ENCODE measurements at regions not wholly inside any gene's neighbourhood (a gene's known extent, or its start where the extent isn't known, plus 50 kb on each side); places are given as distances from the start of the nearest gene placed in this dataset.
A peak's percentile ranks its signal among the peaks of the same experiment; 100 is the strongest.

GRCh38 chr4:180960743-180961401 lies 1282.3 kb upstream of the TENM3 start:
- Histone ChIP-seq H3K27me3 (ENCODE audit: insufficient read depth, poor library complexity, severe bottlenecking) (no peaks in the 10 kb centered on the region), H3K4me1 (ENCODE audit: insufficient read depth, poor library complexity, severe bottlenecking) (no peaks in the 10 kb centered on the region), H3K27ac (ENCODE audit: poor library complexity, severe bottlenecking) (no peak overlapping the region), H3K9me3 (ENCODE audit: severe bottlenecking) (no peaks in the 10 kb centered on the region), H3K4me3 (ENCODE audit: severe bottlenecking) (no peak overlapping the region), H3K36me3 (ENCODE audit: low read depth) (no peaks in the 10 kb centered on the region)
- ATAC-seq (ENCODE audit: low read depth), result no peak
- DNase-seq (ENCODE audit: low spot score), result no peak
- peak; percentile 19 for TF ChIP-seq CTCF (IDR thresholded peaks at IDR 0.05; ENCODE audit: poor library complexity, severe bottlenecking)

GRCh38 chr4:180962268-180962667 lies 1280.9 kb upstream of the TENM3 start:
- no peaks in the 10 kb centered on the region for H3K9me3 ChIP-seq (ENCODE audit: severe bottlenecking)
- no peak for TF ChIP-seq CTCF (IDR thresholded peaks at IDR 0.05; ENCODE audit: poor library complexity, severe bottlenecking)
- no peak for DNase-seq (ENCODE audit: low spot score)

GRCh38 chr4:180966312-180966711 lies 1276.9 kb upstream of the TENM3 start:
- H3K9me3 ChIP-seq (ENCODE audit: severe bottlenecking), result no peaks in the 10 kb centered on the region
- no peak overlapping the region for H3K27ac ChIP-seq (ENCODE audit: poor library complexity, severe bottlenecking)
- ATAC-seq (ENCODE audit: low read depth) (no peak), DNase-seq (ENCODE audit: low spot score) (no peak)
- no peaks in the 10 kb centered on the region for H3K4me1 ChIP-seq (ENCODE audit: insufficient read depth, poor library complexity, severe bottlenecking)
- no peaks in the 10 kb centered on the region for H3K36me3 ChIP-seq (ENCODE audit: low read depth)
- no peak for TF ChIP-seq CTCF (IDR thresholded peaks at IDR 0.05; ENCODE audit: poor library complexity, severe bottlenecking)
- no peak overlapping the region for H3K4me3 ChIP-seq (ENCODE audit: severe bottlenecking)
- no peaks in the 10 kb centered on the region for H3K27me3 ChIP-seq (ENCODE audit: insufficient read depth, poor library complexity, severe bottlenecking)

More at GRCh38 chr4:180962268-180962667, 1280.9 kb upstream of the TENM3 start:
- H3K27me3 ChIP-seq (ENCODE audit: insufficient read depth, poor library complexity, severe bottlenecking), result no peaks in the 10 kb centered on the region
- H3K36me3 ChIP-seq (ENCODE audit: low read depth), result no peaks in the 10 kb centered on the region
- no peaks in the 10 kb centered on the region for H3K4me1 ChIP-seq (ENCODE audit: insufficient read depth, poor library complexity, severe bottlenecking)
- H3K27ac ChIP-seq (ENCODE audit: poor library complexity, severe bottlenecking), result no peak overlapping the region
- H3K4me3 ChIP-seq (ENCODE audit: severe bottlenecking), result no peak overlapping the region
- no peak for ATAC-seq (ENCODE audit: low read depth)

- DNase-seq (ENCODE audit: low spot score) (no peak), ATAC-seq (ENCODE audit: low read depth) (no peak)
- Histone ChIP-seq H3K27ac (ENCODE audit: poor library complexity, severe bottlenecking) (no peak overlapping the region), H3K9me3 (ENCODE audit: severe bottlenecking) (no peaks in the 10 kb centered on the region), H3K4me3 (ENCODE audit: severe bottlenecking) (no peak overlapping the region), H3K36me3 (ENCODE audit: low read depth) (no peaks in the 10 kb centered on the region), H3K27me3 (ENCODE audit: insufficient read depth, poor library complexity, severe bottlenecking) (no peaks in the 10 kb centered on the region), H3K4me1 (ENCODE audit: insufficient read depth, poor library complexity, severe bottlenecking) (no peaks in the 10 kb centered on the region)
- TF ChIP-seq CTCF (IDR thresholded peaks at IDR 0.05; ENCODE audit: poor library complexity, severe bottlenecking), result no peak
These were observed 1275.3 kb upstream of the TENM3 start for GRCh38 chr4:180967936-180968335.

GRCh38 chr4:180973894-180974293 lies 1269.3 kb upstream of the TENM3 start:
- Histone ChIP-seq H3K9me3 (ENCODE audit: severe bottlenecking) (no peaks in the 10 kb centered on the region), H3K4me3 (ENCODE audit: severe bottlenecking) (no peak overlapping the region), H3K36me3 (ENCODE audit: low read depth) (no peaks in the 10 kb centered on the region; the same call in 1 of the 2 replicates), H3K4me1 (ENCODE audit: insufficient read depth, poor library complexity, severe bottlenecking) (no peaks in the 10 kb centered on the region), H3K27ac (ENCODE audit: poor library complexity, severe bottlenecking) (no peak overlapping the region), H3K27me3 (ENCODE audit: insufficient read depth, poor library complexity, severe bottlenecking) (no peaks in the 10 kb centered on the region)
- ATAC-seq (ENCODE audit: low read depth) (no peak), DNase-seq (ENCODE audit: low spot score) (no peak)
- TF ChIP-seq CTCF (IDR thresholded peaks at IDR 0.05; ENCODE audit: poor library complexity, severe bottlenecking), result no peak

Measured in RWPE2 (cell line).